ENCODE measurements at regions not wholly inside any gene's neighbourhood (a gene's known extent, or its start where the extent isn't known, plus 50 kb on each side); places are given as distances from the start of the nearest gene placed in this dataset.
A peak's percentile ranks its signal among the peaks of the same experiment; 100 is the strongest.
"Not testable (repeated sequence)": the region's sequence is repeated elsewhere in the genome, so short reads cannot be mapped to it uniquely, and the experiment has no call there.

DNA sequence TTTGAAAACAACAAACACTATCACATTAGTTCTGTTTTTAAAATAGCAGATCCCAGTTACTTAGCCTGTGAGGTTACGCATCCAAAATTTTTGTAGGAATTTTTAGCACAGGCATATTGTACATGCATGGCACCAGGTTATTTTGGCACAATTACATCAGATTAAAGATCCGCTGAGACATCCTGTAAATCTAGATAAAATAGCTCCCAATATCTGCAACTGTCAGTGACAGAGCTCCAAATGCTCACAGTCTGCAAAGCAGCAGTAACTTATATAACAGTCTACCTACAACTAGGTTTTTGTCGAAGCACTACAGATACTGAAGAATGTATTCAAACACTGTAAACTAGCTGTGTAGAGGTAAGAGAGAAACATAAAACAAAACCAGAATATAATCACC lies 200.7 kb upstream of the KCNH7 start:
- no peak for DNase-seq
- Histone ChIP-seq H3K27me3 (ENCODE audit: control insufficient read depth, insufficient read depth, low read length) (no peaks in the 10 kb centered on the region), H3K4me3 (ENCODE audit: insufficient read depth, low read depth, low read length) (no peak overlapping the region), H3K36me3 (replicated peaks; ENCODE audit: control insufficient read depth, insufficient read depth, low read length) (no peaks in the 10 kb centered on the region)

DNA sequence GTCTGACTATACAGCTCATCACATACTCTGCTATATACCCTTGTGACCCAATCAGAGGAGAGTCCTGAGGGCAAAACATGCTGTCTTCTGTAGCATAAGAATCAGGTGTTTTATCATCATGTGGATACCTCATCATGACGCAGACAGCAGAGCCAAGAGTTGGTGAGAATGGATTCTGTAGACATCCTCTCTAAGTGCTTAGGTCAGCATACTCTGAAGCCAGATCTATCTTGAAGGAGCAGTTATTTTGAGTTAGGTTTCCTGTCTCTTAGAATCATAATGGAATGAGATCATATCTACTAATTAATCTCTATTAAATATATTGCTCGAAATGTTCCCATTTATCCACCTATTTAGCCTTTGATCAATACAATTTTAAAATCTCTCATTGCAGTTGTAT lies 190.2 kb upstream of the KCNH7 start:
- no peak for DNase-seq
- Histone ChIP-seq H3K27me3 (ENCODE audit: control insufficient read depth, insufficient read depth, low read length) (no peaks in the 10 kb centered on the region), H3K4me3 (ENCODE audit: insufficient read depth, low read depth, low read length) (no peak overlapping the region), H3K36me3 (replicated peaks; ENCODE audit: control insufficient read depth, insufficient read depth, low read length) (no peaks in the 10 kb centered on the region)

DNA sequence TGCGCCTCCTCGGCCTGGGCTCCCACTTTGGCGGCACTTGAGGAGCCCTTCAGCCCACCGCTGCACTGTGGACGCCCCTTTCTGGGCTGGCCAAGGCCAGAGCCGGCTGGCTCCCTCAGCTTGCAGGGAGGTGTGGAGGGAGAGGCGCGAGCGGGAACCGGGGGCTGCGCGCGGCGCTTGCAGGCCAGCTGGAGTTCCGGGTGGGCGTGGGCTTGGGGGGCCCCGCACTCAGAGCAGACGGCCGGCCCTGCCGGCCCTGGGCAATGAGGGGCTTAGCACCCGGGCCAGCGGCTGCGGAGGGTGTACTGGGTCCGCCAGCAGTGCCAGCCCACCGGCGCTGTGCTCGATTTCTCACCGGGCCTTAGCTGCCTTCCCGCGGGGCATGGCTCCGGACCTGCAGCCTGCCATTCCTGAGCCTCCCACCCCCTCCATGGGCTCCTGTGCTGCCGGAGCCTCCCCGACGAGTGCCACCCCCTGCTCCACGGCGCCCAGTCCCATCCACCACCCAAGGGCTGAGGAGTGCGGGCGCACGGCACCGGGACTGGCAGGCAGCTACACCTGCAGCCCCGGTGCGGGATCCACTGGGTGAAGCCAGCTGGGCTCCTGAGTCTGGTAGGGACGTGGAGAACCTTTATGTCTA lies 187.7 kb upstream of the KCNH7 start:
- H3K27me3 ChIP-seq (ENCODE audit: control insufficient read depth, insufficient read depth, low read length); H3K36me3 ChIP-seq (replicated peaks; ENCODE audit: control insufficient read depth, insufficient read depth, low read length); DNase-seq; H3K4me3 ChIP-seq (ENCODE audit: insufficient read depth, low read depth, low read length): not testable (repeated sequence)

DNA sequence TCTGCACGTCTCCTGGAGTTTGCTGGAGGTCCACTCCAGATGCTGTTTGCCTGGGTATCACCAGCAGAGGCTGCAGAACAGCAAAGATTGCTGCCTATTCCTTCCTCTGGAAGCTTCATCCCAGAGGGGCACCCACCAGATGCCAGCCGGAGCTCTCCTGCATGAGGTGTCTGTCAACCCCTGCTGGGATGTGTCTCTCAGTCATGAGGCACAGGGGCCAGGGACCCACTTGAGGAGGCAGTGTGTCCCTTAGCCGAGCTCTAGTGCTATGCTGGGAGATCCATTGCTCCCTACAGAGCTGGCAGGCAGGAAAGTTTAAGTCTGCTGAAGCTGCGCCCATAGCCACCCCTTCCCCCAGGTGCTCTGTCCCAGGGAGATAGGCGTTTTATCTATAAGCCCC lies 178.3 kb upstream of the KCNH7 start:
- H3K4me3 ChIP-seq (ENCODE audit: insufficient read depth, low read depth, low read length); H3K36me3 ChIP-seq (replicated peaks; ENCODE audit: control insufficient read depth, insufficient read depth, low read length); H3K27me3 ChIP-seq (ENCODE audit: control insufficient read depth, insufficient read depth, low read length); DNase-seq: not testable (repeated sequence)

DNA sequence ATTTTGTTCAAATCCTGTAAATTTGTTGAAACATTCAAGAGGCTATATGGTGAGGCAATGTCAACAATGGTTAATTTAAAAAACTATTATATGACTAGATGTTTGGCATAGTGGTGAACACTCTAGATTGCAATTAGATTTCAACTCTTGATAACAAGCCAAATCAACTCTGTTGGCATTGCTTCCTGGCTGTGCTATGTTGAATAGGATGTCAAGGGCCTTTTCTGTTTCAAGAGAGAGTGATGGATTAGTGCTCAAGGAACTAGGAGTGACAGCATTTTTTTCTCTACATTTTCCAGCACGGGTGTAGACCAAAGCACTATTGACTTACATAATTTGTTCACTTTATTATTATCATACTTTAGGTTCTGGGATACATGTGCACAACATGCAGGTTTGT lies 172.4 kb upstream of the KCNH7 start:
- H3K27me3 ChIP-seq (ENCODE audit: control insufficient read depth, insufficient read depth, low read length): no peaks in the 10 kb centered on the region
- H3K36me3 ChIP-seq (replicated peaks; ENCODE audit: control insufficient read depth, insufficient read depth, low read length): no peaks in the 10 kb centered on the region
- DNase-seq: no peak
- no peak overlapping the region for H3K4me3 ChIP-seq (ENCODE audit: insufficient read depth, low read depth, low read length)

DNA sequence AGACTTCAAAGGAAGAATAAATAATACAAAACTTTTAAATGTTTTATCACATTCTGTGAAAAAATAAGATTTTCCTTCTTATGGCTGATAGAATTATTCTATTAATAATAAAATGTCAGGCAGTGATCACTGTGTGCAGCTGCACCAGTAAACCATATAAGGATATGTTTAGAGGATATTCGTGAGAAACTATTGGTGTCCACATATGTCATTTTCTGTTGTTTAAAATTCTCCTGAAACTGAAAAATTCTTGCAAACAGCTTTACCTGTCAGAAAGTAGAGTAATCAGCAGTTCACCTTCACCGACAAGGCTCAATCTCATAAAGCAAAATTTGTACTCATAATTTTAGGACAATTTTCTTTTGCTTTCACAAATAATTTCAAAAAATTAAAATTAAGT lies 170.1 kb upstream of the KCNH7 start:
- Histone ChIP-seq H3K4me3 (ENCODE audit: insufficient read depth, low read depth, low read length) (no peak overlapping the region), H3K27me3 (ENCODE audit: control insufficient read depth, insufficient read depth, low read length) (no peaks in the 10 kb centered on the region), H3K36me3 (replicated peaks; ENCODE audit: control insufficient read depth, insufficient read depth, low read length) (no peaks in the 10 kb centered on the region)
- DNase-seq: no peak

DNA sequence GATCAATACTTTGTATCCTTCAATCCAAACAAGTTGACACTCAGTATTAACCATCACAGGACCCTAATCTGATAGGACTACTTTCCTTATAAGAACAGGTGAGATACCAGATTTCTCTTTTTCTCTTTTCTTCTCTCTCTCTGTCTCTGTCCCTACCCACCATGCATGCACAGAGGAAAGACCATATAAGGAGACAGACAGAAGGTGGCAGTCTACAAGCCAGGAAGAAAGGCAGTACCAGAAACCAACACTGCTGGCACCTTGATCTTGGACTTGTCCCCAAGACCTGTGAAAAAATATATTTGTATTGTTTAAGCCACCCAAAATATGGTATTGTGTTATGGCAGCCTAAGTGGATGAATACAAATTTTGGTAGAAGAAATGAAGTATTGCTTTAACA lies 156.2 kb upstream of the KCNH7 start:
- Histone ChIP-seq H3K36me3 (replicated peaks; ENCODE audit: control insufficient read depth, insufficient read depth, low read length) (no peaks in the 10 kb centered on the region), H3K4me3 (ENCODE audit: insufficient read depth, low read depth, low read length) (no peak overlapping the region), H3K27me3 (ENCODE audit: control insufficient read depth, insufficient read depth, low read length) (no peaks in the 10 kb centered on the region)
- DNase-seq: no peak

DNA sequence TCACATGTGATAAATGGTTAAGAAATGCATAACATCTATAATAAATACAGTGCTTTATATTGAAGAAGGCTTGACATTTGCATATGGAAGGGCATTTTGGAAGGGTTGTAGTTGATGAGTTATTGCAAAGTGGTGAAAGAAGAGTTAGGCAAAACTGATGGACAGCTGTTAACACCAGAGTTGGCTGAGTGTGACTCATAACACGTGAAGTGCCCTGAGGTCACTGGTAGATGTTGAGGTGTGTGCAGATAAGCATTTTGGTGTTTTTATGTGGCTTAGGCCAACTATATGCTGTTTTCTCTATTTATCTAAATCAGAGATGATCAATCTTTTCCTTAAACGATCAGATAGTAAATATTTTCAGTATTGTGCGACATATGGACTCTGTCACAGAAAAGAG lies 154.3 kb upstream of the KCNH7 start:
- DNase-seq: no peak
- Histone ChIP-seq H3K36me3 (replicated peaks; ENCODE audit: control insufficient read depth, insufficient read depth, low read length) (no peaks in the 10 kb centered on the region), H3K4me3 (ENCODE audit: insufficient read depth, low read depth, low read length) (no peak overlapping the region), H3K27me3 (ENCODE audit: control insufficient read depth, insufficient read depth, low read length) (no peaks in the 10 kb centered on the region)

DNA sequence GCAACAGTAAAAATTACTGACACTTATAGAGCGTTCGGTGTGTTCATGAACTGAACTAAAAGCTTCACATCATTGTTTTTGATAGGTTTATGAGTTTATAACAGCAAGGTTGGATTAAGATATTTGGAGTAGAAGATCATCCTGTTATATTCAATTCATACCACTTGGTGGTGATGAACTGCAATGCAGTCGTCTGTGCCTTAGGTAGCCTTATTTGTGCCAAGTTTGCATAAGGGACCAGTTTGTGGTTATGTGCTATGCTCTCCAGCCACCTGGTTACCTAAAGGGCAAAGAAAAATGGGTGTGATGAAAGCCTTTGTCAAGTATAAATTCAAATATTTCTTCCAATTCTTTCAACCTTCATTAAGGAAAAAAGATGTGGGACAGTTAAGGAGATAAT lies 150.9 kb upstream of the KCNH7 start:
- peak; percentile 1 for DNase-seq
- Histone ChIP-seq H3K27me3 (ENCODE audit: control insufficient read depth, insufficient read depth, low read length) (no peaks in the 10 kb centered on the region), H3K4me3 (ENCODE audit: insufficient read depth, low read depth, low read length) (no peak overlapping the region), H3K36me3 (replicated peaks; ENCODE audit: control insufficient read depth, insufficient read depth, low read length) (no peaks in the 10 kb centered on the region)

DNA sequence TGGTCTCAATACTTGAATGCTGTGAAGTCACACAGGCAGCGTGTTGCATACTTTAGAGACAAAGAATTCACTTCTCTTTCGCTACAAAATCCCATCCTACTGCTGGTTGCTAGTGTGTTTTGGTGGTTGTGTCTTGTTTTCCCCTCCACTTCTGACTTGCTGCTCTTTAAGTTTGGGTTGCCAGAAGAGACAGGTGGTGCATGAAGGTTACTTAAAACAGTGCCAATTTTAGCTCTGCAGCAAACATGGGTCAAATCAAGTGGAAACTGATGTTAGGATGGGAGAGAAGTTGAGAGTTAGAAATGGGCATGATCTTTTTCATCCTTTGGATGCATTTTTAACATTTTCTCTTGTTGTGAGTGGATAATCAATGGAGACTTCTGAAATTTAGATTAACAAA lies 136.2 kb upstream of the KCNH7 start:
- H3K36me3 ChIP-seq (replicated peaks; ENCODE audit: control insufficient read depth, insufficient read depth, low read length): no peaks in the 10 kb centered on the region
- no peaks in the 10 kb centered on the region for H3K27me3 ChIP-seq (ENCODE audit: control insufficient read depth, insufficient read depth, low read length)
- DNase-seq: no peak
- no peak overlapping the region for H3K4me3 ChIP-seq (ENCODE audit: insufficient read depth, low read depth, low read length)

DNA sequence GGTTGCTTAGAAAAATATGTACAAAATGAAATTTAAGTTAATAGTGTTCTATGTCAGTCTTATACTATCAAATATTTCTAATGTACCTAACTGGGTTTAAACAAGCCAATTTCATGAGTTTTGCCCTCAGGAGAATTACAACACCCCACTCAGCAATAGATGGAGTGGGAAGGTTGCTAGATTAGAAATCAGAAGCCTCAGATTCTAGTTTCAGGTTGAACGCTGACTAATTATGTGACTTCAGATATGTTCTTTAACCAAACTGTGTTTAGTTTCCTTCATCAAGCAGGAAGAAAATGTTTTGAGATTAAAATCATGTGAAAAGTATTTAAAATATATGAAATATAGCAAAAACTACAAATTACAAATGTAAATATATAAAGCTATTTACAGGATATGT lies 133.8 kb upstream of the KCNH7 start:
- Histone ChIP-seq H3K4me3 (ENCODE audit: insufficient read depth, low read depth, low read length) (no peak overlapping the region), H3K36me3 (replicated peaks; ENCODE audit: control insufficient read depth, insufficient read depth, low read length) (no peaks in the 10 kb centered on the region), H3K27me3 (ENCODE audit: control insufficient read depth, insufficient read depth, low read length) (no peaks in the 10 kb centered on the region)
- no peak for DNase-seq

DNA sequence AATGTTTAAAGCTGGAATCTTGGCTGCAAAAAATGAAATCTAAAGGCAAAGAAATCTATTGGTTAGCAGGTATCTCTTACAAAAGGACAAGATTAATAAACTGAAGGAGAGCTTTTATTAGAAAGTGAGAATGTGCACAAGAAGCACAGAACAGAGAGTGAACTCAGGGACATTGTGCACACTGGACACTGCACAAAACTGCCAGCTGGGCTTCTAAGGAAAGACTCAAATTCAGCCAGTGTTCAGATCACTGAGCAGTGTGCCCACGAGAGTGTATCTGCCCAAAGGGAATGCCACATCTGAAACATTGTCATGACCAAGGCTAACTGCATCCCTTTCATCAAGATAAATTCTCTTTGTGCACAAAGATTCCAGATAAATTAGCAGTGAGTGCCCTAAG lies 129.7 kb upstream of the KCNH7 start:
- Histone ChIP-seq H3K36me3 (replicated peaks; ENCODE audit: control insufficient read depth, insufficient read depth, low read length) (no peaks in the 10 kb centered on the region), H3K4me3 (ENCODE audit: insufficient read depth, low read depth, low read length) (no peak overlapping the region), H3K27me3 (ENCODE audit: control insufficient read depth, insufficient read depth, low read length) (no peaks in the 10 kb centered on the region)
- DNase-seq: no peak

DNA sequence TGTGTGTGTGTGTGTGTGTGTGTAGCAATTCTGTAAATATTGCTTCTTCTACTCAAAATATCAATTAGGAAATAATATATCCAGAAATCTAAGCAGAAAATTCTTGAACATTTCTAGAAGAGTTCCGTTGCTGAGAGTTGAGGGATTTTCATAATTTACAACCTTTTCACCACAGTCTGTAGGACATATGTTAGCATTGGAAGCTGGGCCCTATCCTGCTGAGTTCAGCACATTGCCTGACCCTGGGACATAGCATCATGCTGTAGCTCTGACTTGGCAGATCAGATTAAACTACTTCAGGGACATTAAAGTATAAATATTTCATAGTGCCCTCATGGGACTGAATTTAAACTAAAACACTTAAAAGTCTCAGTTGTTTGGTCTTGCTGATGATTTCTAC lies 129.2 kb upstream of the KCNH7 start:
- DNase-seq: no peak
- no peaks in the 10 kb centered on the region for H3K36me3 ChIP-seq (replicated peaks; ENCODE audit: control insufficient read depth, insufficient read depth, low read length)
- no peak overlapping the region for H3K4me3 ChIP-seq (ENCODE audit: insufficient read depth, low read depth, low read length)
- no peaks in the 10 kb centered on the region for H3K27me3 ChIP-seq (ENCODE audit: control insufficient read depth, insufficient read depth, low read length)

DNA sequence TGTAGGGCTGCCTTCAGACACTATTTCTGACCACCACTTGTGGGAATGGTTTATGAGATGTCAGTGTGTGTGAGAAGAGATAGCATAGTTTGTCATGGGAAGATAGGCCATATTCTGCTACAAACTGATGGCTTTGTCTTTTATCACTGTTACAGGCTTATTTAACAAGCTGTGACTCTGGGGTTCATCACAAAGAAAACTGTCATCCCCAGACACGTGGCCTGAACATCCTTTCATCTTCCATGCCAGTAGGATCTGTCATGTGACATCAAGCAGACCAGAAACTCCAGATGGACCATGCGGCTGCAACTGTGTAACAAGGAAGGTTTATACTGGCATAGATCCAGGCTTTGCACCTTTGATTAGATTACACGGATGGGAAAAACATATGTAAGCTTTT lies 128.6 kb upstream of the KCNH7 start:
- Histone ChIP-seq H3K36me3 (replicated peaks; ENCODE audit: control insufficient read depth, insufficient read depth, low read length) (no peaks in the 10 kb centered on the region), H3K27me3 (ENCODE audit: control insufficient read depth, insufficient read depth, low read length) (no peaks in the 10 kb centered on the region), H3K4me3 (ENCODE audit: insufficient read depth, low read depth, low read length) (no peak overlapping the region)
- no peak for DNase-seq

DNA sequence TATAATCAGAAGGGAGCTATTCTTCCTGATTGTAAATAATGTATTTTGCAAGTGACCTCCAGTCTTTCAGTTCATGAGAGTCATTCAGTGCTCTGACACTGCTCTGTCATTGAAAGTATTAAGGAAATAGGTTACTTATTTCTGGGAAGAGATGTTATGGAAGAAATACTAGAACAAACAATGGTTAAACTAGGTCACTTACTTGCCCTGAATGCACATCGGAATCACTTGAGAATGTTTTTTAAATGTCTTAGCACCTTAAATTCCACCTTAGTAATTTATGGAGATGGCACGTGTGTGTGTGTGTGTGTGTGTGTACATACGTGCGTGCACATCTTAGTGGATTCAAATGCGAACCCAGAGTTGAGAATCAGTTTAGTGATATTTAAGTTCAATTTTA lies 126.6 kb upstream of the KCNH7 start:
- H3K36me3 ChIP-seq (replicated peaks; ENCODE audit: control insufficient read depth, insufficient read depth, low read length): no peaks in the 10 kb centered on the region
- H3K27me3 ChIP-seq (ENCODE audit: control insufficient read depth, insufficient read depth, low read length): no peaks in the 10 kb centered on the region

DNA sequence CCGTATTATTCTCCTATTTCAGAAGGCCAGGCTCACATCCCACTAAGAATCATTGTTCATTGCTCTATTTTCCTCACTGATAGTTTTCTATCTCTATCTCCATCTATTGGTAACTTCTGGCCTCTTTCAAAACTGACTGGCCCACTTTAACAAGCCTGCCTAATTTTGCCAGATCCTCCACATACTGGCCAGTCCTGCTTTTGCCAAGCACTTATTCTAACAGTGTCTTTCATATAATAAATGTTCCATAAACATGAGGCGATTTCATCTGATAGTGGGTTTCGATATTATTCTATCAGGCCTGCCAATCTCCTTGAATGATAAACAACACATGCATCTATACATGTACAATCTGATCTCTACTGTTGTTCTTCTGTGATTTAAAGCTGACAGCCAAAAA lies 125.9 kb upstream of the KCNH7 start:
- Histone ChIP-seq H3K36me3 (replicated peaks; ENCODE audit: control insufficient read depth, insufficient read depth, low read length) (no peaks in the 10 kb centered on the region), H3K4me3 (ENCODE audit: insufficient read depth, low read depth, low read length) (no peak overlapping the region), H3K27me3 (ENCODE audit: control insufficient read depth, insufficient read depth, low read length) (no peaks in the 10 kb centered on the region)
- no peak for DNase-seq

More for the DNA sequence above, 126.6 kb upstream of the KCNH7 start:
- H3K4me3 ChIP-seq (ENCODE audit: insufficient read depth, low read depth, low read length): no peak overlapping the region
- DNase-seq: no peak
